ENCODE measurements at regions not wholly inside any gene's neighbourhood (a gene's known extent, or its start where the extent isn't known, plus 50 kb on each side); places are given as distances from the start of the nearest gene placed in this dataset.
A peak's percentile ranks its signal among the peaks of the same experiment; 100 is the strongest.

DNA sequence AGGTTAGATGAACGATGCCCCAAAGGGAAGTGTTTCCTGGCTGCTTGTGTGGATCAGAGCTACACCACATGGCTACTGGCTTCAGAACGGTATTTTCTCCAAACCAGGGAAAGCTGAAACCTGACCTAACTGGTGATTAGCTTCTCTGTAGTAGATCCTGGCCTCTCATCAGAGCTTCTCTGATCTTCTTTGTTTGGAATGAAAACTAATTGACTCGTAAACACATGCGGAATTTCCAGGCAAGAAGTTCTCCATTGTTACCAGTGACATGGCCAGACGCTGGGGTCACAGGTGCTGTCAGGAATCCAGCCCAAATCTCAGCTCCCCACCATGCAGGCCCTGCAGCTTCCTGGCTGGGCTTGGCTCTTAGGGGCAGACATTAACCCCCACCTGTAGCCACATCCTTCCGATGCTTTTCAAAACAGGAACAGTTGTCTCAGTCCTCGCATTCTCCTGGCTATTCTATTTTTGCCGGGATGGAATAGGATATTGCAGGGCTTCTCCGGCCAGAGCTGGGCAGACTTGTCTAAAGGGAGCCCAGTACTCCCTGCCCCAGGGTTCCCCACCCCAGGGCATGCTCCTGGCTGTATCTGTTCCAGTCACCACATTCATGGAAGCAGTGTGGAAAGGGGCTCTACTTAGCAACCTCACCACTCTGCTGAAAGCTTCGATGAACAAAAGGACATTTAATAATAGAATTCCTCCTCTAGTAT lies 305.4 kb upstream of the F9 start:
- no peak overlapping the region for H3K27ac ChIP-seq
- H3K36me3 ChIP-seq: no peaks in the 10 kb centered on the region
- peaks cover 17% of the 10 kb centered on the region; the same call in 1 of the 2 replicates for H4K20me1 ChIP-seq
- H3K4me3 ChIP-seq: no peak overlapping the region
- H3K4me1 ChIP-seq: no peaks in the 10 kb centered on the region
- H3K27me3 ChIP-seq: peaks cover 99% of the 10 kb centered on the region
- H3K9me3 ChIP-seq: no peaks in the 10 kb centered on the region
- no peak overlapping the region for H3K9ac ChIP-seq
- no peak for TF ChIP-seq Cebpa-rat (IDR thresholded peaks at IDR 0.05)
- no peak overlapping the region for H3K4me2 ChIP-seq

DNA sequence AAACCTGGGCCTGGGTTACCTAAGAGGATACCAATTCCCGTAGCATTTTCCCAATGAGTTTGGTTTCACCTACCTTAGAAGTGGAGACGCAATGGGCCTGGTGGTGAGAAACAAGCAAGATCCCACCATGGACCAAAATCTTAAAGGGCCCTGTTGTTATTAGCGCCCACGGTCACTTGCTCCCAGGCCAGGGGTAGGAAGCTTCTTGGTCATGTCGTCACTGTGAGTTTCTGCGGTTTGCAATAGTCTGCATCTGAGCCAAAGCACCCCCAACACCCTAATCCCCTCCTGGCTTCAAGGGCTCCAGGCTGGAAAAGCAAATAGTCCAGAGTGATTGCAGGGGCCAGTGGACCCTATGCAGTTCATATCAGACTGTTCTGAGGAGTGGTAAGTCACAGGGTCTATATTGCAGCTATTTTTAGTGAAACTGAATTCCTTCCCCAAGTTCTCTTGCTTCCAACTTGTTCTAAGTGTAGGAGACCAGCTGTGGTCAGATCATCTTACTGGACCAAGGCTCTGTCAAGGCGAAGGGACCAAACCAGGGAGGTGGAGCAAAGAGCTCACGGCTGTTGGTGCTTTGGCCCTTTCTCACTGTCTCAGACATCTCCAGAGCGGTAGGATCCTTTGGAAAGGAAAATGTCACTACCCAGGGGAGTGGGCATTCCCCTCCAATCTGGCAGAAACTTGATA lies 307.9 kb upstream of the F9 start:
- no peaks in the 10 kb centered on the region for H3K36me3 ChIP-seq
- peaks cover 82% of the 10 kb centered on the region for H3K27me3 ChIP-seq
- TF ChIP-seq Cebpa-rat (IDR thresholded peaks at IDR 0.05): no peak
- H3K27ac ChIP-seq: no peak overlapping the region
- no peak overlapping the region for H3K9ac ChIP-seq
- peaks cover 17% of the 10 kb centered on the region; the same call in 1 of the 2 replicates for H4K20me1 ChIP-seq
- no peaks in the 10 kb centered on the region for H3K9me3 ChIP-seq
- H3K4me3 ChIP-seq: no peak overlapping the region
- no peaks in the 10 kb centered on the region for H3K4me1 ChIP-seq
- no peak overlapping the region for H3K4me2 ChIP-seq

DNA sequence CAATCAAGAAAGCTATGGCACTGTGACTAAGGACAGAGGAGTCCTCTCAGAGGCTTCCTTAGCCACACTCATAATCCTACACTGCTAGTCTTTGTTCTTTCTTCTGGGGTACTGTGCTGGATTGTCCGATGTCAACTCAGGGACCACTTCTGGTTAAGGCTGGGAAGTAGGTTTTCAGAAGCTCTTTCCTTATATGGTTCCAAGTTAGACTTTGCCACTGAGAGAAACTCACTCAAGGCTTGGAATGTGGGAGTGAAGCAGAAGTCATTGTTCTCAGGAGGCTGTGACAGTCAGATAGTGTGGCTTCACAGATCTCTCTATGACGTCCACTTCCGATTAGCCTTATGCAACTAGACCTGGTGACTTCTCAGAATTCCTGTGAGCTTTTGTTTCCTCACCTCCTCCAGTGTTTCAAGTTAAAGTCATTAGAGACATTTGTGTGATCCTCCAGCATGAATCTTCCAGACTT lies 317.3 kb upstream of the F9 start:
- no peak for TF ChIP-seq Cebpa-rat (IDR thresholded peaks at IDR 0.05)
- H3K9me3 ChIP-seq: no peaks in the 10 kb centered on the region
- H3K27ac ChIP-seq: no peak overlapping the region
- no peak overlapping the region for H3K4me3 ChIP-seq
- H3K4me1 ChIP-seq: no peaks in the 10 kb centered on the region
- no peak overlapping the region for H3K9ac ChIP-seq
- no peaks in the 10 kb centered on the region for H3K36me3 ChIP-seq
- no peaks in the 10 kb centered on the region for H4K20me1 ChIP-seq
- H3K27me3 ChIP-seq: peaks cover 75% of the 10 kb centered on the region
- no peak overlapping the region for H3K4me2 ChIP-seq

DNA sequence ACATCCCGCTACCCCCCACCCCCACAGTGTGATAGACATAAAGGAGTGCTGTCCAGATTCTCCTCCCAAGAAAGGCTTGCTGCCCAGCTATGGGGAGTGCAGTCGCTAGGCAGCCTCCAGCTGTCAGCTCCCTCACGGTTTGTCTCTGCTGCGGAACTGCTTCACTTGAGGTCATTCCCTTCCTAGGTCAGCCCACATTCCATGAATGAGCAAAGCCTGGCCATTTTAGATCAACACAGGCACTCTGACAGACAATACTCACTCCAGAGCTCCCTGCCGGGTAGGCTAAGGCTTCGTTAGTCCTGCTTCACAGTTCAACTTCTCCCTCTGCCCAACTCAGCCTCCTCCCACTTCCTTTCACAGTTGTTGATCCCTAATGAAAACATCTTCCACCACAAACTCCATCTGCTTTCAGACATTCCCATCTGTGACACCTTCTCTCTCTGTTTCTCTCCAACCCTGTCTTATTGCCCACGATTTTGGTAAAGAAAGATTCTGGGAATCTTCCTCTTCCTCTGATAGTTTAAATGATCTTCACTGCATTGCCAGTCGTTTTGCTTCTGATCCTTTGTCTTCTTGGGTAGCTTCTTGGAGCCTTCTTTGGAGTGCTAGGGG lies 318.9 kb upstream of the F9 start:
- Histone ChIP-seq H3K27me3 (peaks cover 84% of the 10 kb centered on the region), H3K36me3 (no peaks in the 10 kb centered on the region), H3K9me3 (no peaks in the 10 kb centered on the region), H3K27ac (no peak overlapping the region), H3K4me2 (no peak overlapping the region), H3K9ac (no peak overlapping the region), H4K20me1 (no peaks in the 10 kb centered on the region), H3K4me3 (no peak overlapping the region), H3K4me1 (no peaks in the 10 kb centered on the region)
- TF ChIP-seq Cebpa-rat (IDR thresholded peaks at IDR 0.05): no peak

DNA sequence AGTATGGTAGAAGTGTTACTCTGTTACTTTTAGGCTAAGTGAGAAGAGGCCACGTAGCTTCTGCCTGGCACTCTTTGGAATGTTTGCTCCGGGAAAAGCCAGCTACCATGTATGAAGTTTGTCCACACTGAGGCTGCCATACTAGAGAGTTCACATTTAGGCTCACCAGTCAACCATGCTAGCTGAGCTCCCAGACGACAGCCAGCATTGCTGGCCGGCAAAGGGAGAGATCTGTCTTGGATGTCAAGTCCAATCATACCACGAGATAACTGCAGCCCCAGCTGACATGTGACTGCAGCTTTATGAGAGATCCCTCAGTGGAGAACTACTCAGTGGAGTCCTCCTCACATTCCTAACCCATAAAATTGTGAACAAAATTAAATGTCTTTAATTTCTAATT lies 321.2 kb upstream of the F9 start:
- Histone ChIP-seq H3K9me3 (peaks cover 6% of the 10 kb centered on the region; the same call in 1 of the 2 replicates), H3K9ac (no peak overlapping the region), H3K27me3 (peaks cover 81% of the 10 kb centered on the region), H3K4me2 (no peak overlapping the region), H3K27ac (no peak overlapping the region), H3K4me1 (no peaks in the 10 kb centered on the region), H4K20me1 (no peaks in the 10 kb centered on the region), H3K4me3 (no peak overlapping the region), H3K36me3 (no peaks in the 10 kb centered on the region)
- TF ChIP-seq Cebpa-rat (IDR thresholded peaks at IDR 0.05): no peak

DNA sequence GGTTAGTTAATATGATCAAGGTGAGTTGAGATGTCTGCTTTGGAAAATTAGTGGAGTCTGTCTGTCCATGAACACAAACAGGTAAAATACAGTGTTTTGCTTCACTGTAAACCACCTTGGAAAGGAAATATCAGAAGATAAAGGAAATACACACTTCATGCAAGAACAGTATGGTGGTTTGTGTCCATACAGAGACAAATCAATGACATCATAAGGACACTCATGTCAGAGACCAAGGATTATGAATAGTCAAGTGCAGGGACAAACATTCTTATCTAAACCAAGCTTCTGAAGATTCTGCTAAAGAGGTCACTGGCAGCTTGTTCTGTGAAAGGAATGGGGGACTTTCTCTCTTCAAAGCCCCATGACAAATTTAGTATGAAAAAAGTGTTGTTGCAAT lies 322.9 kb upstream of the F9 start:
- Histone ChIP-seq H4K20me1 (no peaks in the 10 kb centered on the region), H3K9me3 (peaks cover 10% of the 10 kb centered on the region; the same call in 1 of the 2 replicates)
- no peak for TF ChIP-seq Cebpa-rat (IDR thresholded peaks at IDR 0.05)

DNA sequence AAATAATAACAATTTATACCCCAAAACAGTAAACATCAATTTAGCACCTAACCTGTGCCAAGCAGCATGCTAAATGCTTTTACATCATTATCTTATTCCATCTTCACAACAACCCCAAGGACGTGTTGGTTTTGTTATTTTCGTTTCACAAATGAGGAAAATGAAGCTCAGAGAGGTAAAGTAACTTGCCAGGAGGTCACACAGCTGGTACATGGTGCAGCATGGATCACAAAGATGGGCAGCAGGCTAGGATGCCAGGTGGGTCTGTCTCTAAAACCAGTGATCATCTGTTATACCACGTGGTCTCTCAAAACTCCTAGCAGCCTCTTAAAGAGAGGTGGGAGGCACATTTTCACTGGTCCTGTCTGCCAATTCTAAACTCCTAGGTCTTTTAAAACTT lies 323.6 kb upstream of the F9 start:
- Histone ChIP-seq H4K20me1 (no peaks in the 10 kb centered on the region), H3K4me1 (no peaks in the 10 kb centered on the region), H3K36me3 (no peaks in the 10 kb centered on the region), H3K9ac (no peak overlapping the region), H3K4me3 (no peak overlapping the region), H3K9me3 (peaks cover 10% of the 10 kb centered on the region; the same call in 1 of the 2 replicates), H3K27me3 (peaks cover 69% of the 10 kb centered on the region), H3K27ac (no peak overlapping the region), H3K4me2 (no peak overlapping the region)
- TF ChIP-seq Cebpa-rat (IDR thresholded peaks at IDR 0.05): no peak

More for the DNA sequence above, 322.9 kb upstream of the F9 start:
- Histone ChIP-seq H3K9ac (no peak overlapping the region), H3K4me3 (no peak overlapping the region), H3K27ac (no peak overlapping the region), H3K27me3 (peaks cover 69% of the 10 kb centered on the region), H3K4me2 (no peak overlapping the region), H3K4me1 (no peaks in the 10 kb centered on the region), H3K36me3 (no peaks in the 10 kb centered on the region)

DNA sequence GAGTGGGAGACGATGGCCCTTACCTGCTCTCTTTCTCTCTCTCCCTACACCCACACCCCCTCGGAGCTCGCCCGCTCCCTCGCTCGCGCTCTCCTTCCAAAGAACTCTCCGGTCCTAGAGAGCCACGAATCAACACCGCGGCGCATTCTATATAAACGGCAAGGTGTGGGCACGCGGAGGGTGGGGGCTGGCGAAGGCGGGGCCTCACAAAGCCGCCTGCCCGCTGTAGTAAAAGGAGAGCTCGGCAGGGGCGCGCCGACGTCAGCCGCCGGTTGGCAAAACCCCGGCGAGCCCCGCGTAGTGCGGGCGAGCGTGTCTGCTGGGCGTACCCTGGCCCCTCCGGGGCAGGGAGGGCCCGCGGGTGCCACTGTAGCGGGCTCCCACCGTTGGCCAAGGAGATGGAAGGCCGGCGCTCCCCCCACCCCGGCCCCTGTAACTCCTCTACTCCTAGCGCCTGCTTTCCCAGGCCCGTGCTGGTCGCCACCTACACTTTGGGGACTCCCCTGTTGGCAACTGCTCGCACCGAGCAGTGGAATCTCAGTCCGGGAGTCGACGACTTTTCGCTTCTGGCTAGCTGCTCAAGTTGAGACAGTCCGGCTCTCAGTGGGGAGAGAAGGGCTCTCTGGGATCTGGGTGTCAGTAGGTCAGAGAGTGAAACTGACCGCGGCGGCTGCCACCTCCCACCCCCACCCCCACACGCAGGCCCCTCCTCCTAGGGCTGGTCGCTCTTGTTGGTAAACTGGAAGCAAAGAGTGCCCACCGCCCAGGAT lies 325.5 kb upstream of the F9 start:
- H3K27me3 ChIP-seq: peaks cover 66% of the 10 kb centered on the region

DNA sequence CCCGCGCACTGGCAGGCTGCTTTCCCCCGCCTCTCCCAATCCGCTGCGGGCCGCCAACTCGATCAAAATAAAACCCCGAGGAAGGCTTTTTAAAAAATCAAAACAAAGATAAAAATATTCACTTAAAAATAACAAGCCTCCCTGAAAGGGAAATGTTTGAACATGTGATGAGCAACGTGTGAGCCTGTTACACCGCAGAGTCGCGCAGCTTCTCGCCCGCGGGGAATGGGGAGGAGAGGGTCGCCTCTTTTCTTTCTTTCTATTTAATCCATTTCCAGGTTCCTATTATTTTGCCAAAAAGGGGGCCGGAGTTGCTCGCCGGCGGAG lies 326.0 kb upstream of the F9 start:
- no peaks in the 10 kb centered on the region for H3K4me1 ChIP-seq
- H3K27ac ChIP-seq: peak overlapping the region; percentile 68
- H3K36me3 ChIP-seq: no peaks in the 10 kb centered on the region
- H3K4me2 ChIP-seq: peak overlapping the region; percentile 73
- peaks cover 10% of the 10 kb centered on the region; the same call in 1 of the 2 replicates for H3K9me3 ChIP-seq
- peak overlapping the region; percentile 77 for H3K9ac ChIP-seq
- peaks cover 2% of the 10 kb centered on the region; the same call in 1 of the 2 replicates for H4K20me1 ChIP-seq
- peak overlapping the region; percentile 71 for H3K4me3 ChIP-seq
- H3K27me3 ChIP-seq: peaks cover 66% of the 10 kb centered on the region
- TF ChIP-seq Cebpa-rat (IDR thresholded peaks at IDR 0.05): no peak

More for the DNA sequence above, 325.5 kb upstream of the F9 start:
- TF ChIP-seq Cebpa-rat (IDR thresholded peaks at IDR 0.05): no peak
- Histone ChIP-seq H3K9me3 (peaks cover 10% of the 10 kb centered on the region; the same call in 1 of the 2 replicates), H3K4me1 (no peaks in the 10 kb centered on the region), H4K20me1 (no peaks in the 10 kb centered on the region; the same call in 1 of the 2 replicates), H3K36me3 (no peaks in the 10 kb centered on the region), H3K4me2 (peak overlapping the region; percentile 73), H3K9ac (peak overlapping the region; percentile 77), H3K4me3 (peak overlapping the region; percentile 71), H3K27ac (peak overlapping the region; percentile 68; the same call in 1 of the 2 replicates)

All from BLaER1 (cell line).